H1 (cell line): ENCODE measurements at regions not wholly inside any gene's neighbourhood (a gene's known extent, or its start where the extent isn't known, plus 50 kb on each side); places are given as distances from the start of the nearest gene placed in this dataset.

Experiments used
- CHD1 ChIP-seq: IDR thresholded peaks from 2 replicates; pipeline ENCODE4 v1.6.1; 2012; ENCODE audit warnings: low read depth, low read length, improper control_type of control experiment
- KDM4A ChIP-seq: IDR thresholded peaks from one replicate; pipeline ENCODE4 v1.7.1; 2012; ENCODE audit warnings: low read depth, mild to moderate bottlenecking, moderate library complexity, low read length, inconsistent platforms; ENCODE audit not compliant: severe bottlenecking
- POLR2A ChIP-seq, 2 experiments: IDR thresholded peaks; 1 replicate in 1 of 2; 2 replicates in 1 of 2; pipeline ENCODE4 v1.6.1; 2011; ENCODE audit warnings: low read depth in 2 of 2, low read length in 2 of 2, mild to moderate bottlenecking in 2 of 2; ENCODE audit errors: control extremely low read depth in 1 of 2
- POLR2AphosphoS5 ChIP-seq: IDR thresholded peaks from 2 replicates; pipeline ENCODE4 v1.6.1; 2011; ENCODE audit warnings: low read depth, low read length
- TAF1 ChIP-seq: IDR thresholded peaks from 2 replicates; pipeline ENCODE4 v1.6.1; 2011; ENCODE audit warnings: mild to moderate bottlenecking, low read depth, low read length
- TEAD4 ChIP-seq: IDR thresholded peaks from 2 replicates; pipeline ENCODE4 v1.6.1; 2012; ENCODE audit warnings: low read depth, low read length, inconsistent platforms, mixed read lengths
- TF ChIP-seq, protein P1 (sequence below), 3 experiments: IDR thresholded peaks; 1 replicate in 2 of 3; 2 replicates in 1 of 3; pipeline versions ENCODE4 v1.5.1 to v1.6.1; 2011; ENCODE audit warnings: low read length in 3 of 3, mild to moderate bottlenecking in 3 of 3, inconsistent platforms in 2 of 3, low read depth in 1 of 3, moderate library complexity in 1 of 3; ENCODE audit not compliant: insufficient read depth in 1 of 3; ENCODE audit errors: control extremely low read depth in 1 of 3
- TF ChIP-seq, protein P2 (sequence below): IDR thresholded peaks from 2 replicates; pipeline ENCODE4 v1.6.1; 2011; ENCODE audit warnings: low read depth, mild to moderate bottlenecking, low read length; ENCODE audit not compliant: insufficient read depth

DNA sequence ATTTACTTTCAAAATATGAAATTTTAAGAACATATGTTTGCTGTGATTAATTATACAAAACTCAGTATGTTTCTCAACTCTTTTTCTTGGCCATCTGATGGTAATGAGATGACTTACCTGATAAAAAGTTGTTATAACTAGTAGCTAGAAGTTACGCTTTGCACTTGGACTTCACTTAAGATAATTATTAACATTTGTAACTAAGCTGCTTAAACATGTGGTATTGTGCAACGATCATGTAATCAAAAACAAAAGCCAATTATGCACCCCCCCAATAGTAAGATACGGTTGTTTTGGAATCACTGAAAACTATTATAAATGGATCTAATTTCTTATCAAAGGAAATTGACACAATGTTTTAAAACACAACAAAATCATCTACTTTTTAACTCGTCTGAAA is 342.9 kb downstream of the CNTN3 start:
- TF ChIP-seq CHD1 (no peak), TAF1 (no peak), TEAD4 (no peak), POLR2AphosphoS5 (no peak), KDM4A (no peak), POLR2A (IDR thresholded peaks at IDR 0.05; ENCODE audit: control extremely low read depth in 1 of 2, low read depth in 2 of 2, low read length in 2 of 2) (no peak)
- TF ChIP-seq, protein P1, sequence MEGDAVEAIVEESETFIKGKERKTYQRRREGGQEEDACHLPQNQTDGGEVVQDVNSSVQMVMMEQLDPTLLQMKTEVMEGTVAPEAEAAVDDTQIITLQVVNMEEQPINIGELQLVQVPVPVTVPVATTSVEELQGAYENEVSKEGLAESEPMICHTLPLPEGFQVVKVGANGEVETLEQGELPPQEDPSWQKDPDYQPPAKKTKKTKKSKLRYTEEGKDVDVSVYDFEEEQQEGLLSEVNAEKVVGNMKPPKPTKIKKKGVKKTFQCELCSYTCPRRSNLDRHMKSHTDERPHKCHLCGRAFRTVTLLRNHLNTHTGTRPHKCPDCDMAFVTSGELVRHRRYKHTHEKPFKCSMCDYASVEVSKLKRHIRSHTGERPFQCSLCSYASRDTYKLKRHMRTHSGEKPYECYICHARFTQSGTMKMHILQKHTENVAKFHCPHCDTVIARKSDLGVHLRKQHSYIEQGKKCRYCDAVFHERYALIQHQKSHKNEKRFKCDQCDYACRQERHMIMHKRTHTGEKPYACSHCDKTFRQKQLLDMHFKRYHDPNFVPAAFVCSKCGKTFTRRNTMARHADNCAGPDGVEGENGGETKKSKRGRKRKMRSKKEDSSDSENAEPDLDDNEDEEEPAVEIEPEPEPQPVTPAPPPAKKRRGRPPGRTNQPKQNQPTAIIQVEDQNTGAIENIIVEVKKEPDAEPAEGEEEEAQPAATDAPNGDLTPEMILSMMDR (IDR thresholded peaks at IDR 0.05; ENCODE audit: control extremely low read depth in 1 of 3, insufficient read depth in 1 of 3, low read depth in 1 of 3, low read length in 3 of 3): no peak
- TF ChIP-seq, protein P2, sequence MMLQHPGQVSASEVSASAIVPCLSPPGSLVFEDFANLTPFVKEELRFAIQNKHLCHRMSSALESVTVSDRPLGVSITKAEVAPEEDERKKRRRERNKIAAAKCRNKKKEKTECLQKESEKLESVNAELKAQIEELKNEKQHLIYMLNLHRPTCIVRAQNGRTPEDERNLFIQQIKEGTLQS: no peak
